HuH-7.5 (cell line): ENCODE measurements at regions not wholly inside any gene's neighbourhood (a gene's known extent, or its start where the extent isn't known, plus 50 kb on each side); places are given as distances from the start of the nearest gene placed in this dataset.

Experiments
- DNase-seq: peaks from one replicate; pipeline ENCODE4 v3.0.0; 2011; ENCODE audit warnings: low spot score

- DNase-seq = no peak
These were observed 97.6 kb downstream of the FAT3 start for GRCh38 chr11:92322225-92322624.

GRCh38 chr11:92324890-92325289, 100.3 kb downstream of the FAT3 start:
- DNase-seq = no peak

- DNase-seq = no peak
These were observed 100.8 kb downstream of the FAT3 start for GRCh38 chr11:92325416-92325815.

GRCh38 chr11:92329137-92329536, 104.5 kb downstream of the FAT3 start:
- no peak for DNase-seq

GRCh38 chr11:92329646-92330045, 105.0 kb downstream of the FAT3 start:
- no peak for DNase-seq

GRCh38 chr11:92330114-92330513, 105.5 kb downstream of the FAT3 start:
- no peak for DNase-seq

- no peak for DNase-seq
These were observed 108.4 kb downstream of the FAT3 start for GRCh38 chr11:92332986-92333385.

- no peak for DNase-seq
These were observed 116.2 kb downstream of the FAT3 start for GRCh38 chr11:92340839-92341238.

- DNase-seq = no peak
These were observed 117.6 kb downstream of the FAT3 start for GRCh38 chr11:92342034-92342720.

GRCh38 chr11:92342886-92343285, 118.3 kb downstream of the FAT3 start:
- no peak for DNase-seq

- DNase-seq = no peak
These were observed 121.6 kb downstream of the FAT3 start for GRCh38 chr11:92346220-92346619.

- DNase-seq = no peak
These were observed 122.8 kb downstream of the FAT3 start for GRCh38 chr11:92347454-92347853.

GRCh38 chr11:92349486-92350156, 125.0 kb downstream of the FAT3 start:
- no peak for DNase-seq

- DNase-seq = peak; percentile 9
These were observed 132.7 kb downstream of the FAT3 start for GRCh38 chr11:92357344-92357743.

GRCh38 chr11:92357841-92358240, 133.2 kb downstream of the FAT3 start:
- DNase-seq = no peak

- DNase-seq = no peak
These were observed 136.9 kb downstream of the FAT3 start for GRCh38 chr11:92361551-92361950.

- DNase-seq = no peak
These were observed 138.4 kb downstream of the FAT3 start for GRCh38 chr11:92362989-92363388.

- no peak for DNase-seq
These were observed 139.6 kb downstream of the FAT3 start for GRCh38 chr11:92364177-92364576.

GRCh38 chr11:92376146-92376599, 151.6 kb downstream of the FAT3 start:
- no peak for DNase-seq

- no peak for DNase-seq
These were observed 152.1 kb downstream of the FAT3 start for GRCh38 chr11:92376680-92377079.

GRCh38 chr11:92380882-92381281, 156.3 kb downstream of the FAT3 start:
- DNase-seq = no peak

GRCh38 chr11:92382311-92382710, 157.7 kb downstream of the FAT3 start:
- DNase-seq = no peak

- no peak for DNase-seq
These were observed 158.8 kb downstream of the FAT3 start for GRCh38 chr11:92383430-92383829.

- DNase-seq = no peak
These were observed 159.7 kb downstream of the FAT3 start for GRCh38 chr11:92384358-92384757.
